ENCODE measurements at regions not wholly inside any gene's neighbourhood (a gene's known extent, or its start where the extent isn't known, plus 50 kb on each side); places are given as distances from the start of the nearest gene placed in this dataset.

- TF ChIP-seq RFX5 (IDR thresholded peaks at IDR 0.05; ENCODE audit: borderline replicate concordance, low read depth, low read length): no peak
- TF ChIP-seq, protein P1, sequence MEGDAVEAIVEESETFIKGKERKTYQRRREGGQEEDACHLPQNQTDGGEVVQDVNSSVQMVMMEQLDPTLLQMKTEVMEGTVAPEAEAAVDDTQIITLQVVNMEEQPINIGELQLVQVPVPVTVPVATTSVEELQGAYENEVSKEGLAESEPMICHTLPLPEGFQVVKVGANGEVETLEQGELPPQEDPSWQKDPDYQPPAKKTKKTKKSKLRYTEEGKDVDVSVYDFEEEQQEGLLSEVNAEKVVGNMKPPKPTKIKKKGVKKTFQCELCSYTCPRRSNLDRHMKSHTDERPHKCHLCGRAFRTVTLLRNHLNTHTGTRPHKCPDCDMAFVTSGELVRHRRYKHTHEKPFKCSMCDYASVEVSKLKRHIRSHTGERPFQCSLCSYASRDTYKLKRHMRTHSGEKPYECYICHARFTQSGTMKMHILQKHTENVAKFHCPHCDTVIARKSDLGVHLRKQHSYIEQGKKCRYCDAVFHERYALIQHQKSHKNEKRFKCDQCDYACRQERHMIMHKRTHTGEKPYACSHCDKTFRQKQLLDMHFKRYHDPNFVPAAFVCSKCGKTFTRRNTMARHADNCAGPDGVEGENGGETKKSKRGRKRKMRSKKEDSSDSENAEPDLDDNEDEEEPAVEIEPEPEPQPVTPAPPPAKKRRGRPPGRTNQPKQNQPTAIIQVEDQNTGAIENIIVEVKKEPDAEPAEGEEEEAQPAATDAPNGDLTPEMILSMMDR (IDR thresholded peaks at IDR 0.05; ENCODE audit: control extremely low read depth in 1 of 3, insufficient read depth in 1 of 3, low read depth in 1 of 3, low read length in 3 of 3): no peak
- TF ChIP-seq POLR2AphosphoS5 (IDR thresholded peaks at IDR 0.05; ENCODE audit: low read depth, low read length): no peak
- TF ChIP-seq YY1 (IDR thresholded peaks at IDR 0.05; ENCODE audit: low read depth, low read length): no peak
- no peak for TF ChIP-seq TAF1 (IDR thresholded peaks at IDR 0.05; ENCODE audit: low read depth, low read length)
- TF ChIP-seq RAD21 (IDR thresholded peaks at IDR 0.05 in 1 of 2, conservative IDR thresholded peaks at IDR 0.05 in 1 of 2; ENCODE audit: low read depth in 2 of 2, low read length in 2 of 2): no peak
- TF ChIP-seq EZH2 (IDR thresholded peaks at IDR 0.05; ENCODE audit: low read depth, low read length, severe bottlenecking): no peak
- no peak for TF ChIP-seq FOSL1 (IDR thresholded peaks at IDR 0.05; ENCODE audit: insufficient read depth, low read depth, low read length)
- TF ChIP-seq POLR2A (IDR thresholded peaks at IDR 0.05; ENCODE audit: control extremely low read depth in 1 of 2, low read depth in 2 of 2, low read length in 2 of 2): no peak
- no peak for TF ChIP-seq POU5F1 (IDR thresholded peaks at IDR 0.05; ENCODE audit: low read depth, low read length)
- no peak for TF ChIP-seq TBP (IDR thresholded peaks at IDR 0.05; ENCODE audit: low read depth, low read length)
Observed at GRCh38 chr6:125552819-125553218, 196.6 kb upstream of the HEY2 start.

All from H1 (cell line).